ENCODE measurements at regions not wholly inside any gene's neighbourhood (a gene's known extent, or its start where the extent isn't known, plus 50 kb on each side); places are given as distances from the start of the nearest gene placed in this dataset.
A peak's percentile ranks its signal among the peaks of the same experiment; 100 is the strongest.

- no peaks in the 10 kb centered on the region for H3K27me3 Mint-ChIP-seq (ENCODE audit: low read depth in 2 of 2)
- no peaks in the 10 kb centered on the region for H3K36me3 Mint-ChIP-seq
- no peaks in the 10 kb centered on the region for H3K9me3 ChIP-seq (ENCODE audit: control insufficient read depth, insufficient read depth, low read length)
- intact Hi-C loops (cut with micrococcal nuclease) = no loop called here
- TF ChIP-seq, protein P1, sequence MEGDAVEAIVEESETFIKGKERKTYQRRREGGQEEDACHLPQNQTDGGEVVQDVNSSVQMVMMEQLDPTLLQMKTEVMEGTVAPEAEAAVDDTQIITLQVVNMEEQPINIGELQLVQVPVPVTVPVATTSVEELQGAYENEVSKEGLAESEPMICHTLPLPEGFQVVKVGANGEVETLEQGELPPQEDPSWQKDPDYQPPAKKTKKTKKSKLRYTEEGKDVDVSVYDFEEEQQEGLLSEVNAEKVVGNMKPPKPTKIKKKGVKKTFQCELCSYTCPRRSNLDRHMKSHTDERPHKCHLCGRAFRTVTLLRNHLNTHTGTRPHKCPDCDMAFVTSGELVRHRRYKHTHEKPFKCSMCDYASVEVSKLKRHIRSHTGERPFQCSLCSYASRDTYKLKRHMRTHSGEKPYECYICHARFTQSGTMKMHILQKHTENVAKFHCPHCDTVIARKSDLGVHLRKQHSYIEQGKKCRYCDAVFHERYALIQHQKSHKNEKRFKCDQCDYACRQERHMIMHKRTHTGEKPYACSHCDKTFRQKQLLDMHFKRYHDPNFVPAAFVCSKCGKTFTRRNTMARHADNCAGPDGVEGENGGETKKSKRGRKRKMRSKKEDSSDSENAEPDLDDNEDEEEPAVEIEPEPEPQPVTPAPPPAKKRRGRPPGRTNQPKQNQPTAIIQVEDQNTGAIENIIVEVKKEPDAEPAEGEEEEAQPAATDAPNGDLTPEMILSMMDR (IDR thresholded peaks at IDR 0.05) = no peak
- peaks cover 0 to 2% of the 10 kb centered on the region in 2 donors for H3K9me3 Mint-ChIP-seq
- H3K4me3 ChIP-seq (ENCODE audit: low read length) = no peak overlapping the region
- no peak for DNase-seq
- H3K4me1 ChIP-seq (ENCODE audit: control insufficient read depth, insufficient read depth, low read length) = peaks cover 14% of the 10 kb centered on the region
- H3K4me1 Mint-ChIP-seq = peaks cover 29 to 35% of the 10 kb centered on the region in 2 donors
- peak overlapping the region; percentile 73 to 84 for H3K27ac Mint-ChIP-seq
- ATAC-seq = peak in 1 of 3 donors; percentile 14
- peak overlapping the region; percentile 28 for H3K27ac ChIP-seq (ENCODE audit: low read length)
- no CpG with 5 or more reads among the region's 1 CpG for WGBS (ENCODE audit: insufficient coverage)
- H3K4me3 Mint-ChIP-seq = peak overlapping the region; percentile 68
- H3K27me3 ChIP-seq (ENCODE audit: control insufficient read depth, insufficient read depth, low read length) = no peaks in the 10 kb centered on the region
- H3K36me3 ChIP-seq (ENCODE audit: control insufficient read depth, insufficient read depth, low read length) = no peaks in the 10 kb centered on the region
These were observed 230.3 kb downstream of the BCAT1 start for GRCh38 chr12:24718617-24719016.

- no peaks in the 10 kb centered on the region for H3K36me3 Mint-ChIP-seq
- no peak overlapping the region for H3K4me3 Mint-ChIP-seq
- no peaks in the 10 kb centered on the region for H3K9me3 Mint-ChIP-seq
- H3K27ac Mint-ChIP-seq = no peak overlapping the region
- intact Hi-C loops (cut with micrococcal nuclease) = no loop called here
- Histone ChIP-seq H3K27me3 (ENCODE audit: control insufficient read depth, insufficient read depth, low read length) (no peaks in the 10 kb centered on the region), H3K4me3 (ENCODE audit: low read length) (no peak overlapping the region), H3K27ac (ENCODE audit: low read length) (no peak overlapping the region), H3K36me3 (ENCODE audit: control insufficient read depth, insufficient read depth, low read length) (no peaks in the 10 kb centered on the region), H3K4me1 (ENCODE audit: control insufficient read depth, insufficient read depth, low read length) (peaks cover 9% of the 10 kb centered on the region), H3K9me3 (ENCODE audit: control insufficient read depth, insufficient read depth, low read length) (no peaks in the 10 kb centered on the region)
- 95% methylated on average over 13 of the region's 13 CpGs for WGBS (ENCODE audit: insufficient coverage)
- H3K4me1 Mint-ChIP-seq = peaks cover 15 to 18% of the 10 kb centered on the region in 2 donors
- TF ChIP-seq, protein P1 (IDR thresholded peaks at IDR 0.05) = no peak
- DNase-seq (no peak), ATAC-seq (no peak)
- no peaks in the 10 kb centered on the region for H3K27me3 Mint-ChIP-seq (ENCODE audit: low read depth in 2 of 2)
These were observed 234.7 kb downstream of the BCAT1 start for GRCh38 chr12:24714237-24714636.

GRCh38 chr12:24711056-24712008, 237.6 kb downstream of the BCAT1 start:
- Mint-ChIP-seq H3K27me3 (ENCODE audit: low read depth in 2 of 2) (no peaks in the 10 kb centered on the region), H3K36me3 (no peaks in the 10 kb centered on the region), H3K9me3 (no peaks in the 10 kb centered on the region), H3K27ac (no peak overlapping the region), H3K4me3 (no peak overlapping the region), H3K4me1 (no peaks in the 10 kb centered on the region)
- intact Hi-C loops (cut with micrococcal nuclease) = no loop called here
- Histone ChIP-seq H3K9me3 (ENCODE audit: control insufficient read depth, insufficient read depth, low read length) (no peaks in the 10 kb centered on the region), H3K36me3 (ENCODE audit: control insufficient read depth, insufficient read depth, low read length) (no peaks in the 10 kb centered on the region), H3K4me3 (ENCODE audit: low read length) (no peak overlapping the region), H3K27ac (ENCODE audit: low read length) (no peak overlapping the region), H3K27me3 (ENCODE audit: control insufficient read depth, insufficient read depth, low read length) (no peaks in the 10 kb centered on the region), H3K4me1 (ENCODE audit: control insufficient read depth, insufficient read depth, low read length) (no peaks in the 10 kb centered on the region)
- ATAC-seq = no peak
- DNase-seq = no peak
- 89% methylated on average over 6 of the region's 6 CpGs for WGBS (ENCODE audit: insufficient coverage)
- TF ChIP-seq, protein P1 (IDR thresholded peaks at IDR 0.05) = no peak
